ENCODE measurements at regions not wholly inside any gene's neighbourhood (a gene's known extent, or its start where the extent isn't known, plus 50 kb on each side); places are given as distances from the start of the nearest gene placed in this dataset.
"Not testable (repeated sequence)": the region's sequence is repeated elsewhere in the genome, so short reads cannot be mapped to it uniquely, and the experiment has no call there.

DNA sequence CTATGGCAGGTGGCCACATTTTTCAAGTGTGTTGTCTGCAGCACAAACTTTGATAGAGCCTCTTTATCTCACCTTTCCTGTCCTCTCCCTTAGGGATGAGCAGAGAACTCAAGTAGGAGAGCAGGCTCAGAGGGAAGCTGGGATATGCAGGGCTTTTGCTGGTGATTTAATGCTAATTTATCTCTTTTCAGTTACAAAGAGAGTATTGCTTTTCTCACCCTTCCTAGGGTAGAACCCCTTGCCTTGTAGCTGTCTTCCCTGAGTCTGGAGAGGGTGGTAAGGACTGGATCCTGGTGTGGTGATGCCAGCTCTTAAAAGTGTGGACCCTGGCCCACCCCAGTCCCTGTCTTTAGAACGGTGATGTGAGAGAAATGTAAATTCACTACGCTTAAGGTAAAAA is 1061.4 kb downstream of the TYW1 start:
- no peaks in the 10 kb centered on the region for H3K27me3 Mint-ChIP-seq (ENCODE audit: insufficient read depth)
- H3K4me3 Mint-ChIP-seq, result no peak overlapping the region
- H3K4me1 Mint-ChIP-seq (ENCODE audit: low read depth), result no peaks in the 10 kb centered on the region
- H3K27ac Mint-ChIP-seq, result no peak overlapping the region
- no peak for DNase-seq (ENCODE audit: low spot score)
- intact Hi-C loops (cut with micrococcal nuclease), result no loop called here
- H3K9me3 Mint-ChIP-seq, result peaks cover 17% of the 10 kb centered on the region
- no peaks in the 10 kb centered on the region for H3K36me3 Mint-ChIP-seq (ENCODE audit: low read depth)

GRCh38 chr7:68063171-68063570 is 1066.5 kb downstream of the TYW1 start:
- H3K27ac Mint-ChIP-seq, result no peak overlapping the region
- intact Hi-C loops (cut with micrococcal nuclease), result no loop called here
- no peaks in the 10 kb centered on the region for H3K27me3 Mint-ChIP-seq (ENCODE audit: insufficient read depth)
- DNase-seq (ENCODE audit: low spot score), result no peak
- H3K36me3 Mint-ChIP-seq (ENCODE audit: low read depth), result no peaks in the 10 kb centered on the region
- H3K9me3 Mint-ChIP-seq, result peaks cover 26% of the 10 kb centered on the region
- H3K4me3 Mint-ChIP-seq, result no peak overlapping the region
- H3K4me1 Mint-ChIP-seq (ENCODE audit: low read depth), result no peaks in the 10 kb centered on the region

- DNase-seq (ENCODE audit: low spot score), result no peak
- intact Hi-C loops (cut with micrococcal nuclease), result no loop called here
- no peak overlapping the region for H3K4me3 Mint-ChIP-seq
Observed at GRCh38 chr7:68065581-68065980, 1068.9 kb downstream of the TYW1 start.

GRCh38 chr7:68067845-68068244 is 1071.2 kb downstream of the TYW1 start:
- peaks cover 26% of the 10 kb centered on the region for H3K9me3 Mint-ChIP-seq
- no peak overlapping the region for H3K27ac Mint-ChIP-seq

More at GRCh38 chr7:68065581-68065980, 1068.9 kb downstream of the TYW1 start:
- no peaks in the 10 kb centered on the region for H3K36me3 Mint-ChIP-seq (ENCODE audit: low read depth)
- H3K4me1 Mint-ChIP-seq (ENCODE audit: low read depth), result no peaks in the 10 kb centered on the region
- H3K27me3 Mint-ChIP-seq (ENCODE audit: insufficient read depth), result no peaks in the 10 kb centered on the region
- peaks cover 30% of the 10 kb centered on the region for H3K9me3 Mint-ChIP-seq
- no peak overlapping the region for H3K27ac Mint-ChIP-seq

DNA sequence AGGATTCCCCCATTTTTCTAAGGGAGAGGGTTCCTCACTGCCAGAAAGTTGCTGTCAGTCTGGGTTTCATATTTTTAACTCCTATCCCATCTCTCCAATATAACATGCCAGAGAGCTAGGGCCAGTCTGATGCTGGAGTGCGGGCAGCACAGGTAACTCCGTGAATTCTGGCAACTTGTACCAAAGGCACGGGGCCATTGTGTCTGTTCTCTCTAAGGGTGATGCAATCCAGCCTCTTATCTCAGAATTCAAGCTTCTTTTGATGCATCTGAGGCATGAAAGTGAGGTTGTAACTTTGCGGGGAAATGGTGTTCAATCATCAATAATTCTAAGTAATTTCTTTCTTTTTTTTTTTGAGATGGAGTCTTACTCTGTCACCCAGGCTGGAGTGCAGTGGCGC is 1074.4 kb downstream of the TYW1 start:
- Mint-ChIP-seq H3K9me3 (peaks cover 32% of the 10 kb centered on the region), H3K4me1 (ENCODE audit: low read depth) (no peaks in the 10 kb centered on the region), H3K4me3 (no peak overlapping the region), H3K27ac (no peak overlapping the region), H3K36me3 (ENCODE audit: low read depth) (no peaks in the 10 kb centered on the region), H3K27me3 (ENCODE audit: insufficient read depth) (no peaks in the 10 kb centered on the region)
- DNase-seq (ENCODE audit: low spot score), result no peak
- intact Hi-C loops (cut with micrococcal nuclease), result no loop called here

More at GRCh38 chr7:68067845-68068244, 1071.2 kb downstream of the TYW1 start:
- intact Hi-C loops (cut with micrococcal nuclease), result no loop called here
- no peak for DNase-seq (ENCODE audit: low spot score)
- H3K36me3 Mint-ChIP-seq (ENCODE audit: low read depth), result no peaks in the 10 kb centered on the region
- no peaks in the 10 kb centered on the region for H3K4me1 Mint-ChIP-seq (ENCODE audit: low read depth)
- no peak overlapping the region for H3K4me3 Mint-ChIP-seq
- no peaks in the 10 kb centered on the region for H3K27me3 Mint-ChIP-seq (ENCODE audit: insufficient read depth)

GRCh38 chr7:68073701-68074100 is 1077.1 kb downstream of the TYW1 start:
- Mint-ChIP-seq H3K9me3 (peaks cover 41% of the 10 kb centered on the region), H3K4me1 (ENCODE audit: low read depth) (no peaks in the 10 kb centered on the region), H3K27ac (no peak overlapping the region), H3K36me3 (ENCODE audit: low read depth) (no peaks in the 10 kb centered on the region), H3K4me3 (no peak overlapping the region), H3K27me3 (ENCODE audit: insufficient read depth) (no peaks in the 10 kb centered on the region)
- intact Hi-C loops (cut with micrococcal nuclease), result no loop called here
- DNase-seq (ENCODE audit: low spot score), result no peak

GRCh38 chr7:68074242-68074641 is 1077.6 kb downstream of the TYW1 start:
- Mint-ChIP-seq H3K9me3 (peaks cover 42% of the 10 kb centered on the region), H3K36me3 (ENCODE audit: low read depth) (no peaks in the 10 kb centered on the region), H3K27me3 (ENCODE audit: insufficient read depth) (no peaks in the 10 kb centered on the region), H3K27ac (no peak overlapping the region), H3K4me3 (no peak overlapping the region), H3K4me1 (ENCODE audit: low read depth) (no peaks in the 10 kb centered on the region)
- DNase-seq (ENCODE audit: low spot score), result no peak
- intact Hi-C loops (cut with micrococcal nuclease), result no loop called here

DNA sequence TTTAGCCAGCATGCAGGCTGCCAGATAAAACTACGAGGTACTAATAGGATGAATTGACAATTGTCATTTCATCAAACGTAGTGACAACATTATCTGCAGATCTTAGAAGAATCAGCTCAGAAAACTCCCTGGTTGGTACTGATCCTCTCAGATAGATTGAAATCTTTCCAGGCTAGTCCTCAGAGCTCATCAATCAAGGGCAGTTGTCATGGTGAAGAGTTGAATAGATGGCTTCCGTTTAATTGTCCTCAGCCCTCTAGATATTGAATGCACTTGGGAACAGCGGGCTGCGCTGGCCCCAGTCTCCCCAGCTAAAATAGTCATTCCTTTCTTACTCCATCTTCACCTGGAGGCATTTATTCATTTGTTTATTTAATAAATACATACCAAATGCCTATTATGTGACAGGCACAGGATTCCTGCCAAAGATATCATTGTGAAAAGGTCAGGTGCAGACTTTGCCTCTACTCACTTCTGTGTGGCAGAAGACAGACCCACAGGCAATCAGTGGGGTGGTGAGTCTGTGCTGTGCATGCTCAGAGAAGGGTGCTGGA is 1081.6 kb downstream of the TYW1 start:
- Mint-ChIP-seq H3K36me3 (ENCODE audit: low read depth) (peaks cover 1% of the 10 kb centered on the region), H3K9me3 (peaks cover 50% of the 10 kb centered on the region), H3K27ac (peak overlapping the region; percentile 44), H3K27me3 (ENCODE audit: insufficient read depth) (no peaks in the 10 kb centered on the region), H3K4me1 (ENCODE audit: low read depth) (no peaks in the 10 kb centered on the region), H3K4me3 (no peak overlapping the region)
- DNase-seq (ENCODE audit: low spot score), result no peak
- intact Hi-C loops (cut with micrococcal nuclease), result no loop called here

GRCh38 chr7:68082066-68082960 is 1085.7 kb downstream of the TYW1 start:
- H3K4me3 Mint-ChIP-seq, result not testable (repeated sequence)

GRCh38 chr7:68082961-68083657 is 1086.5 kb downstream of the TYW1 start:
- H3K36me3 Mint-ChIP-seq (ENCODE audit: low read depth); H3K4me3 Mint-ChIP-seq; intact Hi-C loops (cut with micrococcal nuclease); DNase-seq (ENCODE audit: low spot score); H3K27ac Mint-ChIP-seq; H3K4me1 Mint-ChIP-seq (ENCODE audit: low read depth); H3K27me3 Mint-ChIP-seq (ENCODE audit: insufficient read depth): not testable (repeated sequence)
- peaks cover 57% of the 10 kb centered on the region for H3K9me3 Mint-ChIP-seq

More at GRCh38 chr7:68082066-68082960, 1085.7 kb downstream of the TYW1 start:
- DNase-seq (ENCODE audit: low spot score); H3K4me1 Mint-ChIP-seq (ENCODE audit: low read depth); H3K27me3 Mint-ChIP-seq (ENCODE audit: insufficient read depth); H3K36me3 Mint-ChIP-seq (ENCODE audit: low read depth); H3K27ac Mint-ChIP-seq; intact Hi-C loops (cut with micrococcal nuclease): not testable (repeated sequence)
- H3K9me3 Mint-ChIP-seq, result peaks cover 61% of the 10 kb centered on the region

DNA sequence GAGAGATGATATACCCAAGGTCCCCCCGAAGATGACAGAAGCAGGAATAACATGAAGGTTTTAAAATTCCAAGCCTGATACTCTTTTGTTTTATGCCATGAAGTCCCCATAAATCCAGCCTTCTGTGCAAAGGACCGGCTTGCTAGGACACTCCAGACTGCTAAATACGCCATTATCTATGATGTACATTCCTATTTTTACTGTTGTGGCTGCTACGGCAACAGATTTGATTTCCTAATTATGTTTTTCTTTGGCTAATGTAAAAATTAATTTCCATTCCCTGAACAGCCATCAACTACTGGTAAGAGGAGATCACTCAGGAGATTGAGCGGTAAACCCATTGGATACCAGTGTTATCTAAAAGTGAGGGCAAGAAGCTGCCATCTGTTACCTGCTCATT is 1090.8 kb downstream of the TYW1 start:
- Mint-ChIP-seq H3K27me3 (ENCODE audit: insufficient read depth) (no peaks in the 10 kb centered on the region), H3K27ac (no peak overlapping the region), H3K36me3 (ENCODE audit: low read depth) (no peaks in the 10 kb centered on the region), H3K4me3 (no peak overlapping the region), H3K9me3 (peaks cover 39% of the 10 kb centered on the region), H3K4me1 (ENCODE audit: low read depth) (no peaks in the 10 kb centered on the region)
- DNase-seq (ENCODE audit: low spot score), result no peak
- intact Hi-C loops (cut with micrococcal nuclease), result no loop called here

DNA sequence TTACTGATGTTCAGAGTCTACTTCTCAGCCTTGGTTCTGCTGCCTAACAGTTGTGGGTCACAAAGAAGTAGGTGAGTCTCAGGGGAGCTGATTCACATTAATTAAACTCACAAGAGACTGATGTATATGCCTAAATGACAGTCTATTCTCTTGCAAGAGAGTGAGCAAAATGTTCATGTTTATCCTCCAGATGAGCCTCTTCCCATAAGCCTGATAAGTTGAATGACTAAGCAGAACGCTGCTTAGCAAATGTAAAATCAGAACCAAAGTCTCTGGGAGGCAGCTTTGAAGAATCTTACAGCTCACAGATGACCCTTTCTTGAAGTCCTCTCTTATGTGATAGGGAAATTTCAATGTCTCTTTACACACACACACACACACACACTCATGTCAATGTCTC is 1092.2 kb downstream of the TYW1 start:
- no peaks in the 10 kb centered on the region for H3K36me3 Mint-ChIP-seq (ENCODE audit: low read depth)
- no peak overlapping the region for H3K4me3 Mint-ChIP-seq
- peaks cover 48% of the 10 kb centered on the region for H3K9me3 Mint-ChIP-seq
- no peak for DNase-seq (ENCODE audit: low spot score)
- no peak overlapping the region for H3K27ac Mint-ChIP-seq
- intact Hi-C loops (cut with micrococcal nuclease), result no loop called here
- no peaks in the 10 kb centered on the region for H3K27me3 Mint-ChIP-seq (ENCODE audit: insufficient read depth)
- H3K4me1 Mint-ChIP-seq (ENCODE audit: low read depth), result no peaks in the 10 kb centered on the region

DNA sequence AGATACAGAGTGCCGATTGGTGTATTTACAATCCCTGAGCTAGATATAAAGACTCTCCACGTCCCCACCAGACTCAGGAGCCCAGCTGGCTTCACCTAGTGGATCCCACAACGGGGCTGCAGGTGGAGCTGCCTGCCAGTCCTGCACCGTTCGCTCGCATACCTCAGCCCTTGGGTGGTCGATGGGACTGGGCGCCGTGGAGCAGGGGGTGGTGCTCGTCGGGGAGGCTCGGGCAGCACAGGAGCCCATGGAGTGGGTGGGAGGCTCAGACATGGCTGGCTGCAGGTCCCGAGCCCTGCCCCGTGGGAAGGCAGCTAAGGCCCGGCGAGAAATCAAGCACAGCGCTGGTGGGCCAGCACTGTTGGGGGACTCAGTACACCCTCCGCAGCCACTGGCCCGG is 1093.6 kb downstream of the TYW1 start:
- H3K4me3 Mint-ChIP-seq; H3K27me3 Mint-ChIP-seq (ENCODE audit: insufficient read depth); H3K4me1 Mint-ChIP-seq (ENCODE audit: low read depth); intact Hi-C loops (cut with micrococcal nuclease); H3K36me3 Mint-ChIP-seq (ENCODE audit: low read depth); H3K27ac Mint-ChIP-seq; DNase-seq (ENCODE audit: low spot score): not testable (repeated sequence)
- H3K9me3 Mint-ChIP-seq, result peaks cover 41% of the 10 kb centered on the region

Measured in activated T-helper 1 cell treated with anti-CD3 and anti-CD28 coated beads, Interleukin-12 subunit alpha, Interleukin-12 subunit beta, Interleukin-2, Interleukin-4 antibody, amounts not matched to agents 30 ng/mL and 10 ng/mL and 1 ng/mL, durations not matched to agents 14 hours and 24 hours and 36 hours (primary cell).